GM12874 (cell line): ENCODE measurements at regions not wholly inside any gene's neighbourhood (a gene's known extent, or its start where the extent isn't known, plus 50 kb on each side); places are given as distances from the start of the nearest gene placed in this dataset.
A peak's percentile ranks its signal among the peaks of the same experiment; 100 is the strongest.

Source experiments
- CTCF ChIP-seq: IDR thresholded peaks from 2 replicates; pipeline ENCODE4 v1.5.1; 2011; ENCODE audit warnings: low read depth, mild to moderate bottlenecking, control low read depth, low read length, moderate library complexity; ENCODE audit not compliant: insufficient read depth

GRCh38 chr6:28816909-28817807 is 106.6 kb downstream of the TRIM27 start:
- no peak for TF ChIP-seq CTCF

DNA sequence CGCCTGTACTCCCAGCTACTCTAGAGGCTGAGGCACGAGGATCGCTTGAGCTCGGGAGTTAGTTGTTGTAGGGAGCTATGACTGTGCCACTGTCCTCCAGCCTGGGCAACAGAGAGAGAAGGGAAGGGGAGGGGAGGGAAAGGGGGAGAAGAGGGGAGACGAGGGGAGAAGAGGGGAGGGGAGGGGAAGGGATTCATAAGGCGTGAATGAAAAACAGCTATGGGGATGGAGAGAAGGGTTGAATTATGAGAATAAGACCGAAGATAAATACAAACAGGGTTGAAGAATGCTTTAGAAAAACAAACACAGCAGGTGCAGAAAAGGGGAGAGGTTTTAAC is 106.0 kb downstream of the TRIM27 start:
- no peak for TF ChIP-seq CTCF

DNA sequence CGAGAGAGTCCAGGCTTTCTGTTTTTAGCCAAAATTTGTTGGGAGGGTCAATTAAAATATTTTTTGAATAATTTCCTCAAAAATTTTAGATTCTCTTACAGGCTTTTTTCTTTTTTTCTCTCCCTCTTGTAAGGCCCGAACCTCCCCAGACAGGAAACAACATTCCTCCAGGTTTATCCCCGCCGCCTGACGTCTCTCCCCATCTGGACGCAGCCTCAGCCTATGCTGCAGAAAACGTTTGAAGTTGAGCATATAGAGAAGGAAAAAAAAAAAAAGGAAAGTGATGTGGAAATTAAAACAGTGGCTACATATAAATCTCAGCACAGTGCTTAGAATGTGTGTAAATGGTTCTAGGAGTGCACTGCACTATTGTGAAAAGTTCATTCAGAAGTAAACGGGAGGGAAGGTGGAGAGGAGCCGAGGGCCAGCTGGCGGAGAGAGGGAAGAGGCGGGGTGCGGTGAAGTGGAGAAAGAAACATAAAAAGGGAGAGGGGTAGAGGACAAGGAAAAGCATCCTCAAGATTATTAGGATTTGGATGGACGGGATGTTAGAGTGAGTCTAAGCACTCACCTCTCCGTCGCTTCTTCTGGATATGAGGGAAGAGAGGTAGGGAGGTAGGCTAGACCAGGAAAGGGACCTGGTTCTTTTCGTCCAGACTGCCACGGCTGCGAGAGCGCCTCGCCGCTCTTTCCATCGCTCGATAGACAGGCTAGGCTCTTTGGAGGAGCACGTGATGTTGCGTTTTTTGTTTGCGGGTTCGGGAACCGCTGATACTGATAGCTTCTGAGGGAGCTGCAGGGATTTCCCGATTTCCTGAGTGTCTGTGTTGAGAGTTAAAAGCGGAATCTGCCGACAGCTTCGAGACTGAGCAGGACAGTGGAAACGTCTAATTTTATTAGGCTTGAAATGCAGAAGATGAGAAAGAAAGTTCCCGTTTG is 98.7 kb downstream of the TRIM27 start:
- TF ChIP-seq CTCF = no peak

GRCh38 chr6:28825732-28826293 is 98.0 kb downstream of the TRIM27 start:
- no peak for TF ChIP-seq CTCF

DNA sequence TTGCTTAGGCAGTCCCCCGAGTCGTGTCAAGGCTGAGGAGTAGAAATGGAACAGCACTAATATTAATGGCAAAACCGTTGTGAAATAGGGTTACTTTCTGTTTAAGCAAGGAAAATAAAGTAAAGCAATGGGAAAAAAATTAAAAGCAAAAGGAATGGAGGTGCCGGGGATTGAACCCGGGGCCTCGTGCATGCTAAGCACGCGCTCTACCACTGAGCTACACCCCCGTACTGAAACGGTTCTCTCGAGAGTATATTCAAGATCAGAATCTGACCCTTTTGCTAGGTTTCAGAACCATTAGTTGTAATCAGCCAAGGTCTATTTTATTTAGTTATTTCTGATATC is 85.5 kb downstream of the TRIM27 start:
- no peak for TF ChIP-seq CTCF

- TF ChIP-seq CTCF = peak; percentile 79
These were observed 84.9 kb downstream of the TRIM27 start for GRCh38 chr6:28838634-28839442.
